ENCODE measurements at regions not wholly inside any gene's neighbourhood (a gene's known extent, or its start where the extent isn't known, plus 50 kb on each side); places are given as distances from the start of the nearest gene placed in this dataset.
A peak's percentile ranks its signal among the peaks of the same experiment; 100 is the strongest.

- Histone ChIP-seq H3K27me3 (replicated peaks; ENCODE audit: insufficient read depth, low read depth, low read length, poor library complexity) (no peaks in the 10 kb centered on the region), H3K36me3 (ENCODE audit: insufficient read depth, low read length, poor library complexity, severe bottlenecking) (no peaks in the 10 kb centered on the region), H3K4me1 (ENCODE audit: insufficient read depth, low read length, poor library complexity, severe bottlenecking) (peaks cover 10% of the 10 kb centered on the region), H3K27ac (ENCODE audit: low read depth, low read length, poor library complexity, severe bottlenecking) (no peak overlapping the region), H3K9me3 (ENCODE audit: low read depth, low read length, poor library complexity, severe bottlenecking) (no peaks in the 10 kb centered on the region), H3K4me3 (ENCODE audit: low read depth, low read length, poor library complexity, severe bottlenecking) (no peak overlapping the region)
- no peak for TF ChIP-seq EZH2 (IDR thresholded peaks at IDR 0.05; ENCODE audit: borderline replicate concordance, low read depth, low read length, poor library complexity, severe bottlenecking)
- TF ChIP-seq, protein P1, sequence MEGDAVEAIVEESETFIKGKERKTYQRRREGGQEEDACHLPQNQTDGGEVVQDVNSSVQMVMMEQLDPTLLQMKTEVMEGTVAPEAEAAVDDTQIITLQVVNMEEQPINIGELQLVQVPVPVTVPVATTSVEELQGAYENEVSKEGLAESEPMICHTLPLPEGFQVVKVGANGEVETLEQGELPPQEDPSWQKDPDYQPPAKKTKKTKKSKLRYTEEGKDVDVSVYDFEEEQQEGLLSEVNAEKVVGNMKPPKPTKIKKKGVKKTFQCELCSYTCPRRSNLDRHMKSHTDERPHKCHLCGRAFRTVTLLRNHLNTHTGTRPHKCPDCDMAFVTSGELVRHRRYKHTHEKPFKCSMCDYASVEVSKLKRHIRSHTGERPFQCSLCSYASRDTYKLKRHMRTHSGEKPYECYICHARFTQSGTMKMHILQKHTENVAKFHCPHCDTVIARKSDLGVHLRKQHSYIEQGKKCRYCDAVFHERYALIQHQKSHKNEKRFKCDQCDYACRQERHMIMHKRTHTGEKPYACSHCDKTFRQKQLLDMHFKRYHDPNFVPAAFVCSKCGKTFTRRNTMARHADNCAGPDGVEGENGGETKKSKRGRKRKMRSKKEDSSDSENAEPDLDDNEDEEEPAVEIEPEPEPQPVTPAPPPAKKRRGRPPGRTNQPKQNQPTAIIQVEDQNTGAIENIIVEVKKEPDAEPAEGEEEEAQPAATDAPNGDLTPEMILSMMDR (conservative IDR thresholded peaks at IDR 0.05; ENCODE audit: low read depth, low read length), result no peak
- peak; percentile 37 for DNase-seq (ENCODE audit: low spot score)
- ChIA-PET POLR2A (ENCODE audit: low non-redundant PET) (no interaction called here), CTCF (no interaction called here)
- intact Hi-C loops (cut with micrococcal nuclease; ENCODE audit: unreplicated experiment), result no loop called here
- no TSS peak for BruUV-seq (replicated peaks)
Measured at GRCh38 chr11:105245781-105246315, 106.3 kb upstream of the CARD18 start.

DNA sequence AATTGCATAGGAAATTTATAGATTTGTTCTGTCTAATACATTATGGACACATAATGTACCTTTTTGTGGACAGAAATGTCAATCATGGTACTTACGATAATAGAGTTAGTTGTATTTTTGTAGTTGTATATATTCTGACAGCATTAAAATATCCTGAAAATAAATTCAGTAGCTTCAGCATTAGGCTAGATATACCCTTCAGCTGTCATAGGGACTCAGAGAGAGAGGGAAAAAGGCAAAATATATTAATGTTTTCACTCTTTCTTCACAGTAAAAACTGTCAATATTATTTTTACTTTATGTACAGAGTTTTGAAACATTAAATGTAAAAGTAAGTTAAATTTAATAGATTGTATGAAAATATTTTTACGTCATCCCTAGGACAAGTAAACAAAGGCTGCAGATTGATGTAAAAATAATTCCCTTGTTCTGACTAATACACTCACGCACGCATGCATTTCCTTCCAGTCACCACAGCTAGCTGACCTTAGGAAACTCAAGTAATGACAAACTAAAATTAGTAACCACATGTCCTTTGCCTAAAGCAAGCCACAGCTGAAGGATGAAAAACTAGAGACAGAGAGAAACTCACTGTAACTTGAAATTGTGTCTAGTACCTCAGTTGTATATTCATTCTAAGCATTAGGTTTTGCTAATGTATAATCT is 104.7 kb upstream of the CARD18 start:
- H3K36me3 ChIP-seq (ENCODE audit: insufficient read depth, low read length, poor library complexity, severe bottlenecking), result no peaks in the 10 kb centered on the region
- H3K4me1 ChIP-seq (ENCODE audit: insufficient read depth, low read length, poor library complexity, severe bottlenecking), result peaks cover 10% of the 10 kb centered on the region
- no peak overlapping the region for H3K27ac ChIP-seq (ENCODE audit: low read depth, low read length, poor library complexity, severe bottlenecking)
- no peaks in the 10 kb centered on the region for H3K27me3 ChIP-seq (replicated peaks; ENCODE audit: insufficient read depth, low read depth, low read length, poor library complexity)
- TF ChIP-seq, protein P1 (conservative IDR thresholded peaks at IDR 0.05; ENCODE audit: low read depth, low read length), result no peak
- TF ChIP-seq EZH2 (IDR thresholded peaks at IDR 0.05; ENCODE audit: borderline replicate concordance, low read depth, low read length, poor library complexity, severe bottlenecking), result no peak
- intact Hi-C loops (cut with micrococcal nuclease; ENCODE audit: unreplicated experiment), result no loop called here
- H3K4me3 ChIP-seq (ENCODE audit: low read depth, low read length, poor library complexity, severe bottlenecking), result no peak overlapping the region
- no peaks in the 10 kb centered on the region for H3K9me3 ChIP-seq (ENCODE audit: low read depth, low read length, poor library complexity, severe bottlenecking)
- DNase-seq (ENCODE audit: low spot score), result peak; percentile 40
- no TSS peak for BruUV-seq (replicated peaks)
- ChIA-PET CTCF (no interaction called here), POLR2A (ENCODE audit: low non-redundant PET) (no interaction called here)

GRCh38 chr11:105241136-105241535 is 101.6 kb upstream of the CARD18 start:
- TF ChIP-seq, protein P1 (conservative IDR thresholded peaks at IDR 0.05; ENCODE audit: low read depth, low read length), result no peak
- TF ChIP-seq EZH2 (IDR thresholded peaks at IDR 0.05; ENCODE audit: borderline replicate concordance, low read depth, low read length, poor library complexity, severe bottlenecking), result no peak
- H3K36me3 ChIP-seq (ENCODE audit: insufficient read depth, low read length, poor library complexity, severe bottlenecking), result no peaks in the 10 kb centered on the region
- H3K27ac ChIP-seq (ENCODE audit: low read depth, low read length, poor library complexity, severe bottlenecking), result no peak overlapping the region
- BruUV-seq (replicated peaks), result no TSS peak
- CTCF ChIA-PET, result no interaction called here
- intact Hi-C loops (cut with micrococcal nuclease; ENCODE audit: unreplicated experiment), result no loop called here
- no peaks in the 10 kb centered on the region for H3K9me3 ChIP-seq (ENCODE audit: low read depth, low read length, poor library complexity, severe bottlenecking)
- no peaks in the 10 kb centered on the region for H3K27me3 ChIP-seq (replicated peaks; ENCODE audit: insufficient read depth, low read depth, low read length, poor library complexity)
- POLR2A ChIA-PET (ENCODE audit: low non-redundant PET), result no interaction called here
- DNase-seq (ENCODE audit: low spot score), result no peak
- peaks cover 7% of the 10 kb centered on the region for H3K4me1 ChIP-seq (ENCODE audit: insufficient read depth, low read length, poor library complexity, severe bottlenecking)
- H3K4me3 ChIP-seq (ENCODE audit: low read depth, low read length, poor library complexity, severe bottlenecking), result no peak overlapping the region

All from A673 (cell line).